SU-DHL-6 (cell line): ENCODE measurements at regions not wholly inside any gene's neighbourhood (a gene's known extent, or its start where the extent isn't known, plus 50 kb on each side); places are given as distances from the start of the nearest gene placed in this dataset.

Source experiments
- H2AFZ ChIP-seq: fragments of 200-600 bp; sonication (generic); 2 replicates; pipeline ENCODE4 v1.6.1; 2014; ENCODE audit warnings: low read depth, mild to moderate bottlenecking, moderate library complexity, mixed read lengths, antibody characterized with exemption, low read length; ENCODE audit not compliant: severe bottlenecking
- H3F3A ChIP-seq: fragments of 200-600 bp; shearing (Covaris generic); 2 replicates; pipeline ENCODE4 v1.6.0; 2016; ENCODE audit warnings: antibody characterized with exemption, mild to moderate bottlenecking; ENCODE audit not compliant: insufficient read depth
- H3K27ac ChIP-seq: fragments of 200-600 bp; sonication (generic); 2 replicates; pipeline ENCODE4 v1.5.1; 2016; ENCODE audit warnings: low read depth, mild to moderate bottlenecking, low read length, moderate library complexity, mixed read lengths
- H3K27me3 ChIP-seq: fragments of 200-600 bp; sonication (generic), shearing (Covaris generic); 2 replicates; pipeline ENCODE4 v1.6.0; 2014; ENCODE audit warnings: mild to moderate bottlenecking, low read length
- H3K36me3 ChIP-seq: fragments of 200-600 bp; sonication (generic); 2 replicates; pipeline ENCODE4 v1.6.1; 2014; ENCODE audit warnings: mild to moderate bottlenecking, low read length, mixed read lengths
- H3K4me2 ChIP-seq: fragments of 300-600, 200-600 bp; shearing (Covaris generic), sonication (generic); 2 replicates; pipeline ENCODE4 v1.6.0; 2014; ENCODE audit warnings: low read length, low read depth, mild to moderate bottlenecking; ENCODE audit not compliant: poor library complexity, severe bottlenecking
- H3K4me3 ChIP-seq: fragments of 200-600 bp; sonication (generic); 2 replicates; pipeline ENCODE4 v1.5.1; 2014; ENCODE audit warnings: antibody characterized with exemption, low read length, mild to moderate bottlenecking, mixed read lengths; ENCODE audit not compliant: insufficient read depth, poor library complexity, severe bottlenecking
- H3K79me2 ChIP-seq: fragments of 200-600 bp; sonication (generic); 2 replicates; pipeline ENCODE4 v1.6.1; 2014; ENCODE audit warnings: mild to moderate bottlenecking, low read length, moderate library complexity; ENCODE audit not compliant: insufficient read depth
- H3K9ac ChIP-seq: fragments of 200-600 bp; sonication (generic); 2 replicates; pipeline ENCODE4 v1.7.0; 2014; ENCODE audit warnings: mild to moderate bottlenecking, low read length
- H3K9me2 ChIP-seq: fragments of 200-600 bp; sonication (generic); replicated peaks from 2 replicates; pipeline ENCODE4 v1.6.1; 2014; ENCODE audit warnings: low read length; ENCODE audit not compliant: insufficient read depth
- H3K9me3 ChIP-seq: fragments of 200-600 bp; sonication (generic); 2 replicates; pipeline ENCODE4 v1.6.1; 2014; ENCODE audit warnings: low read length, mixed read lengths; ENCODE audit not compliant: insufficient read depth
- H4K20me1 ChIP-seq: fragments of 200-600 bp; sonication (generic); 2 replicates; pipeline ENCODE4 v1.6.1; 2014; ENCODE audit warnings: low read depth, mild to moderate bottlenecking, antibody characterized with exemption, low read length, moderate library complexity, mixed read lengths
- CTCF ChIP-seq: fragments of 200-600 bp; sonication (generic); IDR thresholded peaks from one replicate; pipeline ENCODE4 v1.5.1; 2017; ENCODE audit warnings: antibody characterized with exemption, mild to moderate bottlenecking, low read length, moderate library complexity; ENCODE audit not compliant: insufficient read depth, poor library complexity, severe bottlenecking
- EZH2phosphoT487 ChIP-seq: fragments of 200-600 bp; sonication (generic), shearing (Covaris generic); conservative IDR thresholded peaks from 2 replicates; pipeline ENCODE4 v1.6.1; 2018; ENCODE audit warnings: mild to moderate bottlenecking, antibody characterized with exemption, low read length, moderate library complexity, mixed read lengths

- Histone ChIP-seq H3K9me3 (no peaks in the 10 kb centered on the region), H3K79me2 (no peaks in the 10 kb centered on the region), H3F3A (no peaks in the 10 kb centered on the region), H3K27me3 (no peaks in the 10 kb centered on the region), H3K36me3 (no peaks in the 10 kb centered on the region), H2AFZ (no peak overlapping the region), H4K20me1 (no peaks in the 10 kb centered on the region), H3K9me2 (no peaks in the 10 kb centered on the region; the same call in 1 of the 2 replicates), H3K4me2 (no peak overlapping the region), H3K27ac (no peak overlapping the region), H3K9ac (no peak overlapping the region), H3K4me3 (no peak overlapping the region)
- TF ChIP-seq EZH2phosphoT487 = no peak
- TF ChIP-seq CTCF = no peak
These were observed 345.6 kb downstream of the PLK2 start for GRCh38 chr5:58114324-58114723.

GRCh38 chr5:58113172-58113571 is 346.7 kb downstream of the PLK2 start:
- Histone ChIP-seq H3K9me2 (no peaks in the 10 kb centered on the region; the same call in 1 of the 2 replicates), H3K79me2 (no peaks in the 10 kb centered on the region), H3K4me3 (no peak overlapping the region), H3F3A (no peaks in the 10 kb centered on the region), H3K4me2 (no peak overlapping the region), H4K20me1 (no peaks in the 10 kb centered on the region), H3K36me3 (no peaks in the 10 kb centered on the region), H3K9me3 (no peaks in the 10 kb centered on the region), H3K27me3 (no peaks in the 10 kb centered on the region), H3K27ac (no peak overlapping the region), H3K9ac (no peak overlapping the region), H2AFZ (no peak overlapping the region)
- TF ChIP-seq CTCF (no peak), EZH2phosphoT487 (no peak)

GRCh38 chr5:58108511-58108910 is 351.4 kb downstream of the PLK2 start:
- Histone ChIP-seq H3K4me3 (no peak overlapping the region), H3K27me3 (no peaks in the 10 kb centered on the region), H3K27ac (no peak overlapping the region), H3K36me3 (no peaks in the 10 kb centered on the region), H3K79me2 (no peaks in the 10 kb centered on the region), H3K4me2 (no peak overlapping the region), H3K9ac (no peak overlapping the region), H3F3A (no peaks in the 10 kb centered on the region), H3K9me2 (no peaks in the 10 kb centered on the region; the same call in 1 of the 2 replicates), H2AFZ (no peak overlapping the region), H3K9me3 (no peaks in the 10 kb centered on the region), H4K20me1 (no peaks in the 10 kb centered on the region)
- TF ChIP-seq EZH2phosphoT487 (no peak), CTCF (no peak)

GRCh38 chr5:58107704-58108103 is 352.2 kb downstream of the PLK2 start:
- TF ChIP-seq EZH2phosphoT487 = no peak
- no peak for TF ChIP-seq CTCF
- Histone ChIP-seq H3K9me3 (no peaks in the 10 kb centered on the region), H3K4me2 (no peak overlapping the region), H3K4me3 (no peak overlapping the region), H3K9ac (no peak overlapping the region), H3K79me2 (no peaks in the 10 kb centered on the region), H3K27ac (no peak overlapping the region), H3K9me2 (no peaks in the 10 kb centered on the region), H2AFZ (no peak overlapping the region), H3K36me3 (no peaks in the 10 kb centered on the region), H4K20me1 (no peaks in the 10 kb centered on the region), H3F3A (no peaks in the 10 kb centered on the region), H3K27me3 (no peaks in the 10 kb centered on the region)
